ENCODE measurements at regions not wholly inside any gene's neighbourhood (a gene's known extent, or its start where the extent isn't known, plus 50 kb on each side); places are given as distances from the start of the nearest gene placed in this dataset.

DNA sequence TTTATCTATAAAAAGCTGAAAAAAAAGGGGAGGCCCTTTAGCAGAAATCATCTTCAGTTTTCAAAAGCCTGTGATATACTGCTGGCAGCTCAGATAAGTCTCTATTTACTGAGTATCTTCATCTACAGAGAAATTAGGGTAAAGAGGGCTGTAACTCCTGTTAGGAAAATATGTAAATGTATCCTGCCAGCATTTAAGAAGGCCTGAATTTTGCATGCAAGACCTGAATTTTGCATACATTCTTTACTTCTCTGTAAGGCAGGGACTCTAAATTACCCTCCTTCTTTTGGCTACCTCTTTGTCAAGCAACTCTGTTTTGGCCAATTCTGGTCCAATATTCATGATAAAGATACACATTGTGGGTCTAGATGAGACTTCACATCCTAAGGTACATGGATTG lies 150.6 kb upstream of the SPACA1 start:
- TF ChIP-seq CTCF (IDR thresholded peaks at IDR 0.05), result no peak
- no peak for DNase-seq (ENCODE audit: extremely low spot score, unreplicated experiment)
- H3K36me3 Mint-ChIP-seq (ENCODE audit: unreplicated experiment), result no peaks in the 10 kb centered on the region
- peaks cover 8% of the 10 kb centered on the region for H3K27me3 Mint-ChIP-seq (ENCODE audit: unreplicated experiment)
- no peak overlapping the region for H3K27ac Mint-ChIP-seq (ENCODE audit: unreplicated experiment)
- H3K4me3 Mint-ChIP-seq (ENCODE audit: unreplicated experiment), result no peak overlapping the region
- H3K9me3 Mint-ChIP-seq (ENCODE audit: unreplicated experiment), result no peaks in the 10 kb centered on the region
- no peaks in the 10 kb centered on the region for H3K4me1 Mint-ChIP-seq (ENCODE audit: unreplicated experiment)

GRCh38 chr6:87887266-87887665 lies 160.4 kb upstream of the SPACA1 start:
- H3K4me1 Mint-ChIP-seq (ENCODE audit: unreplicated experiment), result no peaks in the 10 kb centered on the region
- H3K27ac Mint-ChIP-seq (ENCODE audit: unreplicated experiment), result no peak overlapping the region
- peaks cover 11% of the 10 kb centered on the region for H3K27me3 Mint-ChIP-seq (ENCODE audit: unreplicated experiment)
- no peak for TF ChIP-seq CTCF (IDR thresholded peaks at IDR 0.05)
- no peaks in the 10 kb centered on the region for H3K9me3 Mint-ChIP-seq (ENCODE audit: unreplicated experiment)
- H3K4me3 Mint-ChIP-seq (ENCODE audit: unreplicated experiment), result no peak overlapping the region
- DNase-seq (ENCODE audit: extremely low spot score, unreplicated experiment), result no peak
- H3K36me3 Mint-ChIP-seq (ENCODE audit: unreplicated experiment), result no peaks in the 10 kb centered on the region

DNA sequence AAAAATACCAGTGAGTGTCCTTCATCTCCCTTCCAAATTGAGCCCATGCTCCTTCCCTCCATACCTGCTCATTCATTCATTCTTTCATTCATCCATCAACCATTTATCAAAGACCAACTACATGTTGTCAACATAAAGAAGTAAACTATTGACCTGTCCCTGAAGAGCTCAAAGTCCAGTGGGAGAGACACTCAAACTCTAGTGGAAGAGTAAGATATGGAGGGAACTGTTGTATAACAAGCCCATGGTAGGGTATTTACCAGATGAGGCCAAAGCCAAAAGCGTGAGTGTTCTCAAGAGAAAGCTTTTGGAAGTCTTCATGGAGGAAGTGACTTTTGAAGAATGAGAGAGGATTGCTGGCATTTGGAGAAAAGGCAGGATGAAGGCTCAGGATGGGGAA lies 163.4 kb upstream of the SPACA1 start:
- TF ChIP-seq CTCF (IDR thresholded peaks at IDR 0.05), result no peak

DNA sequence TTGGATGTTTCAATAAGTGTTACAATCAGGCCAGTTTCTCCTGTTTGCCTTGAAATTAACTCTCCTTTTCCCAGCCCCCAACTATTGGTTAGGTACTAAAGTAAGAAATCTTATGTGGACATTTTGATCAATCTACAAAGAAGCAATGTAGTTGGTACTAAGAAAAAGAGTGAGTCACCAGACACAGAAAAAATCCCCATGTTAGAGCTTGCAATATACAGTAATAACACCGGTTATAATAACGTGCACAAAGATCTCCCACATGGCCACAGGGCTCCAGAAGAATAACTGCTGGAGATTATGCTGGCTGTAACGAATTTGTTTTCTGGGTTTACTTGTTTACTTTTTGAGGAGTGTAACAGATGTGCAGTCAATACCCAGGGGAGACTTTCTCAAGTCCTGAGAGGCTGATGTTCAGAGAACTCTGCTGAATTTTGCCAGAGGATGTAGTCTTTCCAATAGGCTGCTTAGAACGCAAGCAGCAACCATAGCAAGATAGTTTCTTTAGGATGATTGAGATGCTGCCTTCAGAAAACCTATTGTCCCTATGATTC lies 166.2 kb upstream of the SPACA1 start:
- H3K27ac Mint-ChIP-seq (ENCODE audit: unreplicated experiment), result no peak overlapping the region
- peaks cover 13% of the 10 kb centered on the region for H3K27me3 Mint-ChIP-seq (ENCODE audit: unreplicated experiment)
- no peaks in the 10 kb centered on the region for H3K9me3 Mint-ChIP-seq (ENCODE audit: unreplicated experiment)
- TF ChIP-seq CTCF (IDR thresholded peaks at IDR 0.05), result no peak
- H3K4me1 Mint-ChIP-seq (ENCODE audit: unreplicated experiment), result no peaks in the 10 kb centered on the region
- no peak for DNase-seq (ENCODE audit: extremely low spot score, unreplicated experiment)
- H3K4me3 Mint-ChIP-seq (ENCODE audit: unreplicated experiment), result no peak overlapping the region
- no peaks in the 10 kb centered on the region for H3K36me3 Mint-ChIP-seq (ENCODE audit: unreplicated experiment)

More for the DNA sequence above, 163.4 kb upstream of the SPACA1 start:
- Mint-ChIP-seq H3K4me1 (ENCODE audit: unreplicated experiment) (no peaks in the 10 kb centered on the region), H3K9me3 (ENCODE audit: unreplicated experiment) (no peaks in the 10 kb centered on the region), H3K27ac (ENCODE audit: unreplicated experiment) (no peak overlapping the region), H3K4me3 (ENCODE audit: unreplicated experiment) (no peak overlapping the region), H3K36me3 (ENCODE audit: unreplicated experiment) (no peaks in the 10 kb centered on the region), H3K27me3 (ENCODE audit: unreplicated experiment) (peaks cover 6% of the 10 kb centered on the region)
- no peak for DNase-seq (ENCODE audit: extremely low spot score, unreplicated experiment)

- no peaks in the 10 kb centered on the region for H3K4me1 Mint-ChIP-seq (ENCODE audit: unreplicated experiment)
- no peaks in the 10 kb centered on the region for H3K9me3 Mint-ChIP-seq (ENCODE audit: unreplicated experiment)
- no peak for DNase-seq (ENCODE audit: extremely low spot score, unreplicated experiment)
- no peak overlapping the region for H3K4me3 Mint-ChIP-seq (ENCODE audit: unreplicated experiment)
- H3K36me3 Mint-ChIP-seq (ENCODE audit: unreplicated experiment), result no peaks in the 10 kb centered on the region
- no peak overlapping the region for H3K27ac Mint-ChIP-seq (ENCODE audit: unreplicated experiment)
- peaks cover 23% of the 10 kb centered on the region for H3K27me3 Mint-ChIP-seq (ENCODE audit: unreplicated experiment)
- TF ChIP-seq CTCF (IDR thresholded peaks at IDR 0.05), result no peak
These were observed 168.3 kb upstream of the SPACA1 start for GRCh38 chr6:87879132-87879861.
